KG1 (cell line): ENCODE measurements at regions not wholly inside any gene's neighbourhood (a gene's known extent, or its start where the extent isn't known, plus 50 kb on each side); places are given as distances from the start of the nearest gene placed in this dataset.
"Not testable (repeated sequence)": the region's sequence is repeated elsewhere in the genome, so short reads cannot be mapped to it uniquely, and the experiment has no call there.

Source experiments
- DNase-seq: peaks from one replicate; lab custom pipeline; 2025; lab: John Stamatoyannopoulos, UW

DNA sequence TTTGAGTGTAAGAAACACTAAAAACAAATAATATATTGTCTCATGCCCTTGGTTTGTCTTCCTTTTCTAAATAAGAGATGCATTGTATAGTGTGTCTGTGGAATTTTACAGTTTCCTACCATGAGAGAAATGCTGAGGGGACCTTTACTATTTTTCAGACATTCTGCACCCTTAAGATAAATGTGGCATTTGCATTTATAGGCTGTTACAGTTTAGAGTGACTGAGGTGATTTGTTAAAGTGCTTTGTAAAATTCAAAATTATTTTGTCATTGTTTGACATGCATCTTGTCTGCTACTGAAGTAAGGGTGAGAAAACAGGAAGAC, 78.9 kb upstream of the ZSWIM2 start:
- DNase-seq = no peak

GRCh38 chr2:186927185-186927866, 78.4 kb upstream of the ZSWIM2 start:
- DNase-seq = no peak

DNA sequence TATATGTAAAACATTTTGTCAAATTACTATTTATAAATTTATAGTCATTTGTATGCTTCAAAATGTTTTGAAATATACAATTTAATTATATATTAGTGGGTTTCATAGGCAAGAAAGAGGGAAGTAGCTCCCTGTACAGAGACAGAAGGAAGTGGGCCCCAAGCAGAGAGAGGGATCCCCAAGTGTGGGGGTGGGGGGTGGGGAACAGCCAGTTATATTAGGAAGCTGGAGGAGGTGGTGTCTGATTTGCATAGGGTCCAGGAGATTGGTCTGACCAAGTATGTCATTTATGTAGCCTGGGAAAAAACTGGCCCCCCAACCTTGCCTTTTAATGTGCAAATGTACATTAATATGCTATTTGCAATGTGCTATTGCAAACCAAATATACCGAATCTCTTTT, 76.5 kb upstream of the ZSWIM2 start:
- DNase-seq = no peak

- not testable (repeated sequence) for DNase-seq
These were observed 73.3 kb upstream of the ZSWIM2 start for GRCh38 chr2:186922316-186922715.

DNA sequence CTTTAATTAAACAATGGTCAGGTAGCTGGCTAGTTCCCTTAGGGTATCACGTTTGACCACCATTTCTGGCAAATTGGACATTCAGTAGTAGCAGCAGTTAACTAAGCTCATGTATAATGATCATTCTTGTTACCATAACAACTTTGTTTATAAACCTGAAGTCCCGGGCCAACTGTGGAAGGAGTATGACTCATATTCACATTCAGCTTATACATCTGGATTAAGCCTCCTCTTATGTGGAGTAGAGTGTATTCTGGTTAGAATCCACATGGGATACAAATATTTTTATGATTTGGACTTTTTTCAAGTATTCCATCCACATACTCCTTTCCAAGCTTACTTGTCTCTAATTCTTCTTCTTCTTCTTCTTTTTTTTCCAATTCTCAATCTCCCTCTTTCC, 70.3 kb upstream of the ZSWIM2 start:
- no peak for DNase-seq

DNA sequence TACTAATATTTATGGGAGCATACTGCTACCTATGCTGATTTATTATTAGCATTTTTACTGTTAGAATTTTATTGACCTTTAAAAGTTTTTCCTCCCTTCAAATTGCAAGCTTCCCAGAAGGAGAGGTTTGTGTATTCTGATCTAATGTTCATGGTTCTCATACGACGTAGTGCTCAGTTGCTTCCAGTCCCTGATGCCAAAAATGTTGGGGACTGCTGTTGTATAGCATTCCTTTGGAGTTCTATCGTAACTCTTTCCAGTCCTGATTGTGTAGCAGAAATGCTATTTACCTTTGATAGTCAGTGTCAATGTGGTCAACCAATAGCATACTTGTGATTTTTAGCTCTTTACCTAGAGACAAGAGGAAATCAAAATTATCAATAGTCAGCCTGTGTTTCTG, 69.5 kb upstream of the ZSWIM2 start:
- no peak for DNase-seq

- DNase-seq = no peak
These were observed 68.9 kb upstream of the ZSWIM2 start for GRCh38 chr2:186917866-186918265.

GRCh38 chr2:186913870-186914269, 64.9 kb upstream of the ZSWIM2 start:
- DNase-seq = no peak

DNA sequence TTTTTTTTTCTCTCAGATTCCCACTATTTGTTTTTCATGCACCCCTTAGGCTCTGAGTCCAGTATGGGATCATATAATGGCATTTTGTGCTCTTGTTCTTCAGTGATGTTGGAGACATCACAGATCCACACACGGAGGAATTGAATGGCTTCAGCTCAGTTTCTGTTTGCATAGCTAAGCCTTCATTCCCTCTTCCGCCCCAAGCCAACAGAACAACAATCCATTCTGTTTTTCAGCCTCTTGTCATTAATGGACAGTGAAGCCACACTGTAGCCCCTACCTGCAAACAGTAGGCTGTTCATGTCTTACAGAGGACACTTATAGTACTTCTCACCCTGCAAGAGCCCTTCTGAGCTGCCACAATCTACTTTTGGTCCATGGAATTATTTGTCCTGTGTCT, 64.0 kb upstream of the ZSWIM2 start:
- DNase-seq = no peak

DNA sequence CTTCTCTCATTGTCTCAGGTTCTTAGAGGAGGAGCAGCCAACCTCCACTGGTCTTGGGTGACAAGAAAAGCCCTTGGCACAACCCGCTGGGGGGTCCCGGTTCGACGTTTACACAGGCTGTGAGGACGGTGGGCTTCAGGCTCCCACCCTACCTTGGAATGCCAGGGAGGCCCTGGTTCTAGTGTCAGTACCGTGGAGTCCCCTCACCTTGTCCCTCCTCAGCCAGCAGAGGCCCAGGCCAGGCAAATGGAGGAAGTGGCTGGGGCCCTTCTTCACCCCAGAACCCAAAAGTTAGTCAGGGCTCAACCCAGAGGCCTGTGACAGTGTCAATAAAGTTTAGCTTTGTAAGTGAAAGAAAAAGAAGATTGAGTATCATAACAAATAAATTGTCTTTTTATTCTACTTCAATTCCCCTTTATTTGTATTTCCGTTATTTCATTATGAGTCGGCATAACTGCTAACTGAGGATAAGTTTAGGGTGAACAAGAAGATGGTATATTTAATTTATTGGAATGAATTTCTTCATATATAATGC, 62.6 kb upstream of the ZSWIM2 start:
- no peak for DNase-seq

DNA sequence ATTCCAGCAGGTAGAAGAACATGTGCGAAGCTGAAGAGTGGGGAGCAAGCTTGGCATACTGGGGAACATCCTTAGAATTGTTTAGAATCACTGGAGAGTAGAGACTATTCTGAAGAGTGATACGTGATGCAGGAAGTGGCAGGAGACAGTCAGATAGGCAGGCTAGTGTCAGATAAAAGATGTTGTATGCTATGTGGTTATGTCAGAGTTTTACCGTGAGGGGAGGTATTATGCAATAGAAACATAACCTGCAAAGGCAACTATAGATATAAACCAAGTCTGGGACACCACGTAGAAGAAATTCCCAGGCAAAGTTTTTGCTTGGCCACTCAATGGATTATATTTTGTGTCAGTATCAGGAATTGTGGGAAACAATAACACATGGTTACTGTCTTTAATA, 62.0 kb upstream of the ZSWIM2 start:
- DNase-seq = no peak

GRCh38 chr2:186909095-186909494, 60.1 kb upstream of the ZSWIM2 start:
- no peak for DNase-seq

DNA sequence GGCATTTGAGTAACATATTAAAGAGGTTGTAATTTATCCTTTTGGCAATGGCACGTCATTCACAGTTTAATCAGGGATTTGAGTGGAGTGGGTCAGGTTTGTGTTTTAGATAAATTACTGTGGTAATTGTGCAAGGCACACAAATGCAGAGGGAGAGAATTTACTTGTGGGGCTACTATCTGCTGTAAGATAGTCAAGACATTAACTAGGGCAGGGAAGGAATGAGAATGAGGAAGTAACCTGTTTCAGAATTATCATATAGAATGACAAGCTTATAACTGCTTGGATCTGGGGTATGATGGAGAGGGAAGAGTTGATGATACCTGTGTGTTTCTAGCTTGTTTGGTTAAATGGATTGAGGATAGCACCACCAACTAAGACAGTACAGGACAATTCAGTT, 58.9 kb upstream of the ZSWIM2 start:
- no peak for DNase-seq

GRCh38 chr2:186903216-186903615, 54.2 kb upstream of the ZSWIM2 start:
- no peak for DNase-seq
